ENCODE measurements at regions not wholly inside any gene's neighbourhood (a gene's known extent, or its start where the extent isn't known, plus 50 kb on each side); places are given as distances from the start of the nearest gene placed in this dataset.
A peak's percentile ranks its signal among the peaks of the same experiment; 100 is the strongest.
"Not testable (repeated sequence)": the region's sequence is repeated elsewhere in the genome, so short reads cannot be mapped to it uniquely, and the experiment has no call there.

- H3K23me2 ChIP-seq (ENCODE audit: insufficient read length, low read depth, low read length, poor library complexity, severe bottlenecking); H3K27ac ChIP-seq (ENCODE audit: insufficient read length, low read depth, low read length); H3K56ac ChIP-seq (ENCODE audit: insufficient read length, low read depth, low read length); H4K8ac ChIP-seq (replicated peaks; ENCODE audit: insufficient read length, low read depth, low read length); H2BK5ac ChIP-seq (ENCODE audit: insufficient read length, low read length); H4K20me1 ChIP-seq (ENCODE audit: control insufficient read depth, insufficient read depth, insufficient read length); H2AK5ac ChIP-seq (ENCODE audit: insufficient read length, low read length); H3K36me3 Mint-ChIP-seq (ENCODE audit: insufficient read depth in 1 of 3, low read depth in 3 of 3); H2BK20ac ChIP-seq (ENCODE audit: low read depth, low read length, poor library complexity, severe bottlenecking); DNase-seq; H3K9me3 ChIP-seq (ENCODE audit: control insufficient read depth, low read depth, low read length); H2BK15ac ChIP-seq (ENCODE audit: low read depth, low read length); H3K79me1 ChIP-seq (ENCODE audit: insufficient read depth, low read depth, low read length, poor library complexity, severe bottlenecking); H2BK12ac ChIP-seq (ENCODE audit: insufficient read length, low read depth, low read length); H3K4ac ChIP-seq (ENCODE audit: low read depth, low read length); H2BK120ac ChIP-seq (ENCODE audit: low read depth, low read length, poor library complexity, severe bottlenecking); H3K79me2 ChIP-seq (ENCODE audit: insufficient read depth, low read length); H4K5ac ChIP-seq (ENCODE audit: insufficient read length, low read depth, low read length); H3K27me3 ChIP-seq (ENCODE audit: insufficient read depth, low read length); H3T11ph ChIP-seq (ENCODE audit: low read length); H3K9me3 Mint-ChIP-seq; H3K18ac ChIP-seq (ENCODE audit: insufficient read length, low read depth, low read length); H3K23ac ChIP-seq (ENCODE audit: insufficient read length, low read depth, low read length); H3K4me1 ChIP-seq (ENCODE audit: insufficient read depth, low read length); H3K4me1 Mint-ChIP-seq; H3K27me3 Mint-ChIP-seq (ENCODE audit: low read depth); H4K91ac ChIP-seq (ENCODE audit: insufficient read length, low read depth, low read length); H3K9ac ChIP-seq (ENCODE audit: extremely low read depth, insufficient read length, low read length): not testable (repeated sequence)
- peak overlapping the region; percentile 25 for H3K4me2 ChIP-seq (ENCODE audit: insufficient read depth, insufficient read length, low read length)
- peak overlapping the region; percentile 48 to 54; a peak in 3 of 5 replicates for H3K4me3 Mint-ChIP-seq
- peak overlapping the region; percentile 88 for H3K14ac ChIP-seq (ENCODE audit: insufficient read depth, low read length)
- peak overlapping the region; percentile 29 for H2AFZ ChIP-seq (ENCODE audit: low read length)
- WGBS (ENCODE audit: extremely low coverage, insufficient read length, low lambda C conversion rate): no CpG with 5 or more reads among the region's 23 CpGs
- peak overlapping the region in 1 of 3 experiments; percentile 22; a peak in 1 of 7 replicates for H3K27ac Mint-ChIP-seq
Observed at GRCh38 chr7:35092961-35093360, 55.7 kb upstream of the DPY19L1 start.
